ENCODE measurements at regions not wholly inside any gene's neighbourhood (a gene's known extent, or its start where the extent isn't known, plus 50 kb on each side); places are given as distances from the start of the nearest gene placed in this dataset.
"Not testable (repeated sequence)": the region's sequence is repeated elsewhere in the genome, so short reads cannot be mapped to it uniquely, and the experiment has no call there.

DNA sequence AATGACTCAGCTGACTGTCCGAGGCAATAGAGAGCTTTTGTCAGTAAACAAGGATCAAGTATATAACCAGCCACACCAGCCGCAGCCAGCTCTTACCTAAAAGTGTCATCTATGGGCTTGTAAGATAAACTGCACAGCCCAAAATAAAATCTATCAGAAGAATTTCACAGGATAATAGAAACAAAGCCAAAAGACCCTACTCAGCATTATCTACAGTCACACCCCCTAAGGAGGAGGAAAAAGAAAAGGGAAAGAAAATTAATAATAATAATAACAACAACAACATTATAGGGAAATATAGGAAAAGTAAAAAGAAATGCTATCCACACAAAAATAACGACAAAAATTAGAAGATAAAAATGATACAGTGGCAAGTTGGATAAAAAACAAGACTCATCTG is 1883.8 kb downstream of the OLFM4 start:
- no peak for DNase-seq

DNA sequence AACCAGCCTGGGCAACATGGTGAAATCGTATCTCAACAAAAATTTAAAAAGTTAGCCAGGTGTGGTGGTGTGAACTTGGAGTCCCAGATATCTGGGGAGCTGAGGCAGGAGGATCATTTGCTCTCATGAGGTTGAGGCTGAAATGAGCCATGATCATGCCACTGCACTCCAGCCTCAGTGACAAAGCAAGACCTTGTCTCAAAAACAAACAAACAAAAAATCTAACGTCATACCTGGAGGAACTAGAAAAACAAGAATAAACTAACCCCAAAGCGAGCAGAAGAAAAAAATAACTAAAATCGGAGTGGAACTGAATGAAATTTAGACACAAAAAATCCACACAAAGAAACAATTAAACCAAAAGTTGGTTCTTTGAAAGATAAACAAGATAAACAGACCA is 1885.1 kb downstream of the OLFM4 start:
- DNase-seq, result no peak

DNA sequence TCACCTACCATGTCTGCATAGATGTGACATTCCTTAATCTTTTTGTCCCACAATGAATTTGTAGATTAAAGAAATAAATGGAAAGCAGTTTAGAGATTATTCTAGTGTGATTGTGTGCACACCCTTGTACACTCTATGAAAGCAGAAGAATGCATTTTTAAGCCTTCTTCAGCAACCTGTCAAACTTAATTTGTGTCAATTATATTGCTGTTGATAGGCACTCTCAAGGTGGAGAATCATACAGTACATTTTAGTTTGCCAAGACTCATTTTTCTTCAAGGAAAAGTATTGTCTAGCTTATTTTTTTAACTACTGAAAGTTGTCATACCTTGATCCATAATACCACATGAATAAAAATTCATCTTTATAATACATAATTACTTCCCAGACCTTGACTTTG is 1898.9 kb downstream of the OLFM4 start:
- DNase-seq, result no peak

DNA sequence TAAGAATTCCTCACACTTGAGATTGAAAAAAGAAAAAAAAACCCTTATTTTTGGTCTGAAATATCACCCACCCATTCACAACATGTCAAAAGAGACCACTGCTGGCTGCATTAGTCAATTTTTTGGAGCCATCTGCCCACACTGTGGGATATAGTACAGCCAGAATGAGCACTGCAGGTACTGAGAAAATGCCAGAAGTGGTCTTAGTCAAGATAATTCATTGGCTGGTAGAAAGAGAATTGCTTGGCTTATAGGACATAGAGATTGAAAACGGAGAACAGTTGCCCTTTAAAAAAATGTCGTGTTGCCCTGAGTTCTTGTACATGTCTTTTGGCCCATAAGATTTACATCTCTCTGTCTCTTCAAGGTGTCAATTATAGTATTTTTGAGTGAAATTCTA is 1899.5 kb downstream of the OLFM4 start:
- no peak for DNase-seq

DNA sequence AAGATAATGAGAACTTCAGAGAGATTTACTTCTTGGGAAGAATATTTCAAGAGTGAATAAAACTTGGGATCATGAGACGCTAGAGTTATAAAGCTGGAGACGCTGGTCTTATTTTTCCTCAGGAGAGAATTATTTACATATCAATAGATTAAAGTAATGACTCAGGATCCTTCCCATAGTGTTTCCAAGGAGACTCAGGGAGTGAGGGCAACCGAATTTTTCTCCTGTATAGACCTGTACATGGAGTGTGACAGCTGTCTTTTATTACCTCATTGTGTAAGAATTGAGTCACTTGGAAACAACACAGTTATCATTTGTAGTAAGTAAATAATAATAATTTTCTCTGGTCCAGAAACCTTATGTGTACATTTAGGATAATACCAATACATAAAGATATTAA is 1905.5 kb downstream of the OLFM4 start:
- no peak for DNase-seq

DNA sequence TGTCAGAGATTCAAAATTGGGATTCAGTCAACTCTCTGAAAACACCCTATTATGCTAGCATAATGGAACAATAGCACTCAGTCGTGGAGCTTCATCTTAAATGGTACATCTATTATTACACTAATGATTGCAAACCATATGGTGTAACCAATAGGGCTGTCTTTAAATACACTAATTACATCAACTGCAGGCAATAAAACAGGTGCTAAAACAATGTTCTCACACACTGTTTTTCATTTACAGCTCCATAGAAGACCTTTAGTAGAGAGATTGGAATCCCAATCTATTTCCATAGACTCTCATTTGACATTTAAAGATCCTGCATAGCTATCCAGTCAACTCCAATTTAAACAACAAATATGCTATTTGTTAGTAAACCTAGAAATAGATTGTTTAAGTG is 1917.4 kb downstream of the OLFM4 start:
- DNase-seq, result no peak

DNA sequence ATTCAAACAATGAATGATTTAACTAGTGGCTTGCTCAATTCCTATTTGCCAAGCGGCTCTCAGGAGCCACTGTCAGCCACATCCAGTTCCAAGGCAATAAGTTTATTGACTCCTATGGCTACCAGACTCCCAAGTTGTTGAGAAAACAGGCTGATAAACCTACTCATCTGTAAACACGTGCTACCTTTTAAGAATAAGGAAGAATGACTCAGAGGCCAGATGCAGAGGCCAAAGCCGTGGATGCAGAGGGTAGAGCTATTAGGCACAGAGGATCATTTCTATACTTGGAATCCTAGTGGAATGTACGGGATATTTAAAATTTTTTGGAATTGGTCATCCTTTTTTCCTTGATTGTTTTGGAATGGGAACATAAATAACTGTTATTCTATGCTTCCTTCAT is 1921.1 kb downstream of the OLFM4 start:
- no peak for DNase-seq

DNA sequence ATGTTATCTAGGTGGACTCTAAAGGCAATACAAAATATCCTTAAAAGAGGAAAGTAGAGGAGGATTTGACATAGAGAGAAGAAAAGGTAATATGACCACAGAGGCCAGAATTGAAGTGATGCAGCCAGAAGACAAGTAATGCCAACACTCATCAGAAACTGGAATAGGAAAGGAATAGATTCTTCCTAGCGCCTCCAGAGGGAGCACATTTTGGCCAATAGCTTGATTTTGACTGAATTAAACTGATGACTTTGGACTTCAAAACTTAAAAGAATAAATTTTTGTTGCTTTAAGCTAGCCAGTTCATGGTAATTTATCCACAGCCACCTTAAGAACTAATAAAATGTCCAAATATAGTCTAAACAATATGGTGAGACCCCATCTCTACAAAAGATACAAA is 1921.9 kb downstream of the OLFM4 start:
- DNase-seq, result no peak

DNA sequence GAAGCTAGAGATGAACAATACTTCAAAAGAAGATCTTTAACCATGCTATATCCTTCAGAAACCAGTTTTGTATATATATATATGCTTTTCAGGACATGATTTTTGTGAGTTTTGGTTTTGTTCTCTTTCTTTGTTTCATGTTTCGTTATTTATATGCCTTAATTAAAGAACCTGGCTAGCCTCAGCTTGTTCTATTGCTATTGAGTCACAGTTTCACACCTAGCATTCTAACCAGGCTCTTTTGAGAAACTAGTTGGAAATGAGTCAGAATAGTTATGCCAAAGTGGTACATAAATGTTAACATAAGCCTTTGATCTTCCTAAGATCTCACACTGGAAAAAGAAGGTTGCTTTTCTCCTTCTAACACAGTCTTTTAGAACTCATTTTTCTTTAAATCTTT is 1925.2 kb downstream of the OLFM4 start:
- no peak for DNase-seq

DNA sequence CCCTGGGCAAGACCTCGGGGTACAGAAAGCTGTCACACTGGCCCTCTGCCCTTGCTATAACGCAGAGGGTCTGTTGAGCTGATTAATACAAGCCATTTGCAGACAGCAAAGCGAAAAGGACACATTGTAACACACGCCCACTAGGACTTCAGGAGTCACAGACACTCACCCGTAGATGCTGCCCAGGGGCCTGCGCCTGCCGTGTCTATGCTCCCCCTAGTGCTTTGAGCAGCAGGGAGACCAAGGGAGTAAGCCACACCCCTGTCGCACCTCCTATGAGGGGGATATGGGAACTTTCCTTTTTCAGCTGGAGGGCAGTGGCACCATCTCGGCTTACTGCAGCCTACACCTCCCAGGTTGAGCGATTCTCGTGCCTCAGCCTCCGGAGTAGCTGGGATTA is 1930.2 kb downstream of the OLFM4 start:
- DNase-seq, result no peak

DNA sequence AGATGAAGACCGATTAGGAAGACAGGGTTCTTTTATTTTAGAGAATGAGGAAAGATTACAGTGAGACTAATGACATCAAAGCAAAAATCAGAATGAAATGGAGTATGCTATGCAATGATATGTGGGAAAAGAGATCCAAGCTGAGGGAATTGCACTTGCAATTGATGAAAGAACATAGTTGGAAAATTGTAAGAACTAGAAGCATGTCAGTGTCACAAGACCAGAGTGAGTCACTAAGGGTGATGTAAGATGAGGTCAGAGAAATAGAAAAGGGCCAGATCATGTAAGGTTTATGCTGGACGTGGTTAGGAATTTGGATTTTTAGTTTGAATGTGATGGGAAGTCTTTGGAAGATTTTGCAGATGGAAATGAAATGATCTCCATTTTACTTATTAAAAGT is 1937.3 kb downstream of the OLFM4 start:
- DNase-seq, result no peak

DNA sequence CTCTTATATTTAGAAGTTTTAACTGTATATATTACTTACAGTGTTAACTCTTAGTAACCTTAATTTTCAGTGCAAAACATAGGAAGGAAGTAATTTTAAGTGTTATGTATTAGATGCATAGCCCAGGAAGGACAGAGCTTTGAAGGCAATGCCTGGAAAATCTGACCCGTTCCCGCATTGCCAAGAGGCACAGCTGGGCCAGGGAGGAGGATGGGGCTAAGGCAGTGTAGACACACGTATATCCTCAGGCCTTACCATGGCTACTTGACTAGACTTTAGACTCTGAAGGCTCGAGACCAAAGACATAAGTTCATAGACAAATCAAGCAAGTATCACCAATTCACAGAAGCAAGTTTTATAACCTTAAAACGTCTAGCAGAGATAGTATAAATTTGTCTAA is 1944.2 kb downstream of the OLFM4 start:
- DNase-seq, result no peak

DNA sequence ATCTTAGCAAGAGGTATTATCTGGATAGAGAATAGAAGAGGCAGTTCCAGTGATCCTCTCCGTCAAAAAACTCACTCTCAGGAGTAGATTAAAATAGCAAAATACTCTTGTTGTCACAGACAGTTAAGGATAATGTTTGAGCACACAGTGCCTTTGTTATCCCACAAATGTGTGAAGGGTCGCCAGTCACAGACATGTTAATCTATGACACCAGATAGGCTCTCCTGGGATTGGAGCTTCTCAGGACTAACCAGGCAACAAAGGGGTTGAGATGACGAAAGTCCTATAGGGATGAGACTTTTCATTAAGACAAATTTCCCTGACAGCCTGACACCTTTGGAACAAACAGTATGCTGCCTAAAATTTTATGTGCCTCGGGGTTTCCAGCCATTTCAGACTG is 1947.1 kb downstream of the OLFM4 start:
- no peak for DNase-seq

DNA sequence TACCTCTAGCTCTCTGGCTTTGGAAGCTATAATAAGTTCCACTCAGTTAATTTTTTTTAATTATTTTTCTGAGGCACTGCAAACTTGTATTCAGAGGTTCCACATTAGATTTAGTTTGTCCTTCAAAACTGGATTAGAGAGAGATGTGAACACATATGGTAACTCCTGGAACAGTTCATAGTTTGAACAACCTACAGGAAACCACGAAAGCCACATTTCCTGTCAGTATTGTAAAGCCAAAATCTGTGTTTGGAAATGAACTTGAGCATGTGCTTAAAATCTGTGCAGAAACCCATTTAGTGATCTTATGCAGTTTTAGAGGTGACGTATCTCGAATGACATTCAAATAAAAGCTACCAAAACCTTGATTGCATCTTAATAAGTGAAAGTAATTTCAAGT is 1952.0 kb downstream of the OLFM4 start:
- no peak for DNase-seq

DNA sequence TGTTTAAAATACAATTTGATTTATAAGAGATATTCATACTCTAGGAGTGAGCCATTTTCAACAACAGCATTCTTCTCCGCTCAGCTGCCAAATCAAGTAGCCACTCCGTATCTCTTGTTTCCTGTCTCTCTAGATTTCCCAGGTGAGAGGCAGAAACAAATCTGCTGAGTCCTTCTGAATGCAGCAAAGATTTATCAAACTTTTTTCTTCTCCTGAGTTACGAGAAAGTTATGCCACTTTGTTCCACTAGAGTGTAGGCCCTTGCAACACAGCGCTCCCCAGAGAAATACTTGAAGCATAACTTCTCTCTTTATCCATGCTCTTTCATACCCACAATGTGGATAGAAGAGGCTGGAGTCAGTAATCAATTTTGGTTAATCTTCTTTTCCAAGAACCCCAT is 1960.8 kb downstream of the OLFM4 start:
- DNase-seq, result no peak

DNA sequence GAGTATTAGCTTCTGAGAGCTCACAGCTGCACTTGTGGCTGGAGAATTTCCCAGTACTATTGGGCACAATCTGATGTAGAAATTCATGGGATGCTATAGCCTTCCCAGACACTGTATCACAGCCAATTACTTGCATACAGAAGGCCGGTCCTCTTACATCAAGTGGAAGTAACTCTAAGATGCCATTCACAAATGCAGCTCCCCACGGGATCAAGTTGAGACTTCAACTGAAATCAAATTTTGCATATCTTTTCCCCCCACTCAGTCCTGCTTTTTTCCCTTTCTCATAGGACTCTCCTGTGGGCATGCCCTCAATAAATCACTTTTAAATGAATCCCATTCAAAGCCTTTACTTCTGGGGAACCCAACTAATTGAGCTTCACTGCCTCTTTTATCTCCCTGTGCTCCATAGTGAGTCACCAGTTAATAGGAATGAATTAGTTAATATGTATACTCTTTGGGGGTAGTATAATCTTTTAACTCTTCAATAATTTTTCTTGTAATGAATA is 1970.8 kb downstream of the OLFM4 start:
- no peak for DNase-seq

DNA sequence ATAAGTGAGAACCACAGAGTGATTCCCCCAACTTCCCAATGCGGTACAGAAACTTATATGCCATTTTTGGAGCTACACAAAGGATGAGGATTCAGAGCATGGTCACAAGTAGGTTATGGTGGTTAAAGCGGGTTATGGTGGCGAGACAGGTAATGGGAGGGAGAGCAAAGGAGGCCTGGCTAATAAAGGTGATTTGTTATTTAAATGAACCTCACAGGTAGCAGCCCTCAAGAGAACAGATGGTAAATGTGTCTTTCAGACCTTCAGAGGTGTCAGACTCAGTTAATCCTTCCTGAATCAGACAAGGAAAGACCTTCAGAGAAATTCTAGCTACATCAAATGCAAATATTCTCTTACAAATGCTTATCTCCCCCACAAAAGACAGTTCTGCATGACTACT is 1971.4 kb downstream of the OLFM4 start:
- DNase-seq, result no peak

DNA sequence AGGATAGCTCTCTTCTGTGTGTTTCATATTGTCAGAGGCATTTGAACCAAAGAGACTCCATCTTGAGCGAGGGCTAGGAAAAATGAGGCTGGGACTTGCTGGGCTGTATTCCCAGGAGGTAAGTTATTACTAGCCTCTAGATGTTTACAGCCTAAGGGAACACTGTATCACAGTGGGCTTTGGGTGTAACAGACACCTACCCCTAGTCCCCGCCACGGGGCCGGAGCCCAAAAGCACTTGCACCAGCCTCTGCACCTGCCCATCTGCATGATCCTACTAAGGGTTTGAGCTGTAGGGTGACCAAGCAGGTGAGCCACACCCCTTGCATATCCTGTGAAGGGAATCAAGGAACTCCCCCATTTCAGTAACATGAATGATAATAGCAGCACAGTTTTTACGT is 1972.2 kb downstream of the OLFM4 start:
- DNase-seq, result no peak

DNA sequence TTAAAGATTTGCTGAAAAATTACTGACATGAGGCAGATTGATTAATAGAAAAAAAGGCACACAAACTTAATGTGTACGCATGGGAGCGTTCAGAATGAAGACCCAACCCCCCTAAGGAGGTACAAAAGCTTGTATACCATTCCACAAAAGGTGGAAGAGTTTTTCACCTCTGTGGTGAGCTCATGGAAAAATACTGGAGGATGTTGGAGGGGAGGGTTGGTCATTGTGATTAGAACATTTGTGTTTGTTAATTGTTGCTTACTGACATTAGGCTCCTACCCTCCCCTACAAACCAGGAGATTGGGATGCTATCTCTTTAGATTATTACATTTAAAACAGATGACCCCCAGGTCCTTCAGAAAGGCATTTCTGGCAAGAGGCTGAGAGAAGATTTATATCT is 1973.3 kb downstream of the OLFM4 start:
- no peak for DNase-seq

DNA sequence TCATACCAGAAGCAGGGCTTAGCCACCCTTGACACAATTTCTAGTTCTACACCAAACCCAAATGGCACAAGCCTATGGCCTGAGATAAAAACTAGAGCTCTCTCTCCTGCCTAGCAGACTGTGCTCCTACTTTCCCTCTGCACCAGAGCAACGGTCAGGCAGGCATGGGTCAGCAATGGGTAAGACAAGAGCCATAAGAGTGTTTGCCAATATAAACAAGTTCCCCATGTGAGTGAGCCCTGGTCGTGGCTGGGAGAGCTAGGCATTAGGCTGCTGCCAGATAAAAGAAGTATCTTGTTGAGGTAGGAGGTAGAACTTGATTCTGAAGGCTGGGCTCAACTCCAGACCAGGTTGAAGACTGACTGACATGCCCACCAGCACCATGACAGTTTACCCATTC is 1979.1 kb downstream of the OLFM4 start:
- DNase-seq, result no peak

DNA sequence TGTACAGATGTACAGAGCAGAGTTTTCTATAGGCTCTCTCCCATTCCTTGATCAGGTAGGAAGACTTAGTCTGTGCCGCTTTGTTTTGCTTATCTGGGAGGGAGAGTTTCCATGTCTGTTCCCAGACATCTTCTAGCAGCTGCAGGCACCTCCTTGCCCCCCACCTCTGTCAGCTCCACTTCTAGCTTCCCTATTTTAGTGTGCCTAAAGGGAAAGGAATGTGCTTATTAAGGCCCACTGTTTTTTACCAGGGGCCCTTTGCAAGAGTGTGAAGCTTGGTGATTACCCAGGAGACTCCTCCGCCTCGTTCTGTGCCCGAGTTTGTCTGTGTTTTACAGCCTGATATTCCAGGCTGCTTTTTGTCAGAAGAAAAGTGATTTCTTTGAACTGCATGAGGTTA is 1984.4 kb downstream of the OLFM4 start:
- DNase-seq, result no peak

DNA sequence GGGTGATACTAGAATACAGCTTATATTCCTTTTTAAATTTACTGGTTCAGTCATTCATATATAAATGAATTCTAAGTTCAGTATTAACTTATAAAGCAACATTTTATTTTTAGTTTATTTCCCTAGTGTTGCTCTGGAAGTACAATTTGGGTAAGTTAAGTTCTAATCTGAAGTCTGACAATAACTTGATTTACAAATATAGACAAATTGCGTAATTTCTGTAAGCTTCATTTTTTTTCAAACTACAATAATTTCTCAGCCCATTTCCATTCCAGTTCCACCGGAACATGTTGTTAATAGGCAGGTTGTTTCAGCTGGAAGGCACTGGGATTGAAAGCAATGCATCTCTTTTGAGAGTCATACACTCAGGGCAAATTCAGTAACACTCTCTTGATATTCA is 2000.7 kb downstream of the OLFM4 start:
- DNase-seq, result no peak

DNA sequence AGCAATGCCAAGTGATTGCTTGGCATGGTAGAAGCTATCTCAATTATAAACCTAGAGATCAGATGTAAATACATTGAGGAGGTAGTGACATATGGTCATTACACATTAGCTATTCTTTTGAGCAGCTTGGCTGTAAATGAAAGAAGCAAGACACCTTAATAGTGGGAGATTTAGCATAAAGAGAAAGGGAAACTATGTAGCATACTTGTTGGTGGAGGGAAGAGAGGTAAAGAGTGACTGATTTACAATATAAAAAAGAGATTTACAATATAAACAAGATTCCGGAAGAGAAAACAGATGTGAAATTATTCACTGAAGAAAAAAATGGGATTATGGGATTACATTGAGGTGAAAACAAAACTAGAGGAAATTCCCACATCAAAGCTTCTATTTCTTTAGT is 2009.6 kb downstream of the OLFM4 start:
- DNase-seq, result no peak

DNA sequence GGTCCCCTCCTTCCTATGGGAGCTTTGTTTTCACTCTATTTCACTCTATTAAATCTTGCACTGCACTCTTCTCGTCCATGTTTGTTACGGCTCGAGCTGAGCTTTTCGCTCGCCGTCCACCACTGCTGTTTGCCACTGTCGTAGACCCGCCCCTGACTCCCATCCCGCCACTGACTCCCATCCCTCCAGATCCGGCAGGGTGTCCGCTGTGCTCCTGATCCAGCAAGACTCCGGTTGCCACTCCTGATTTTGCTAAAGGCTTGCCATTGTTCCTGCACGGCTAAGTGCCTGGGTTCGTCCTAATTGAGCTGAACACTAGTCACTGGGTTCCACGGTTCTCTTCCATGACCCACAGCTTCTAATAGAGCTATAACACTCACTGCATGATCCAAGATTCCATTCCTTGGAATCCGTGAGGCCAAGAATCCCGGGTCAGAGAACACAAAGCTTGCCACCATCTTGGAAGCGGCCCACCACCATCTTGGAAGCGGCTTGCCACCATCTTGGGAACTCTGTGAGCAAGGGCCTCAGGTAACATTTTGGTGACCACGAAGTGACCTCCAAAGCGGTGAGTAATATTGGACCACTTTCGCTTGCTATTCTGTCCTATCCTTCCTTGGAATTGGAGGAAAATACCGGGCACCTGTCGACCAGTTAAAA is 2025.4 kb downstream of the OLFM4 start:
- not testable (repeated sequence) for DNase-seq

DNA sequence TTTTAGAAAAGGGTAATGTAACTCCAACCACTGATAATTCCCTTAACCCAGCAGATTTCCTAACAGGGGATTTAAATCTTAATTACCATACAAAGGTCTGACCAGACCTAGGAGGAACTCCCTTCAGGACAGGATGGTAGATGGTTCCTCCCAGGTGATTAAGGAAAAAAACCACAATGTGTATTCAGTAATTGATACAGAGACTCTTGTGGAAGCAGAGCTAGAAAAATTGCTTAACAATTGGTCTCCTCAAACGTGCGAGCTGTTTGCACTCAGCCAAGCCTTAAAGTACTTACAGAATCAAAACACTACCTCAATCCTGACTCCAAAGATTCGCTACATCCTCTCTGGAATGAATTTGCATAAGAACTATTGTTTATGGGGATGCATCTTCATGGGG is 2027.1 kb downstream of the OLFM4 start:
- not testable (repeated sequence) for DNase-seq
